Neuronal stem cell (in vitro differentiated cells): ENCODE measurements at regions not wholly inside any gene's neighbourhood (a gene's known extent, or its start where the extent isn't known, plus 50 kb on each side); places are given as distances from the start of the nearest gene placed in this dataset.

Experiments
- DNase-seq: peaks from one replicate; pipeline ENCODE4 v3.0.0-alpha.2; 2013; ENCODE audit warnings: low spot score
- H2AFZ ChIP-seq: one replicate; pipeline ENCODE4 v1.6.1; 2013; ENCODE audit warnings: mild to moderate bottlenecking, low read length, inconsistent platforms
- H2AK5ac ChIP-seq: 2 replicates; pipeline ENCODE4 v1.6.1; 2013; ENCODE audit warnings: low read depth, mild to moderate bottlenecking, inconsistent platforms, low read length, moderate library complexity, mixed read lengths
- H2BK120ac ChIP-seq: 2 replicates; pipeline ENCODE4 v1.6.1; 2013; ENCODE audit warnings: low read depth, mild to moderate bottlenecking, inconsistent platforms, low read length, moderate library complexity, mixed read lengths
- H2BK12ac ChIP-seq: one replicate; pipeline ENCODE4 v1.6.1; 2013; ENCODE audit warnings: low read length, inconsistent platforms
- H2BK15ac ChIP-seq: 2 replicates; pipeline ENCODE4 v1.6.1; 2013; ENCODE audit warnings: mild to moderate bottlenecking, low read length, inconsistent platforms, mixed read lengths
- H2BK5ac ChIP-seq: one replicate; pipeline ENCODE4 v1.6.1; 2013; ENCODE audit warnings: inconsistent platforms, mild to moderate bottlenecking, low read length, moderate library complexity
- H3K14ac ChIP-seq: one replicate; pipeline ENCODE4 v1.6.1; 2013; ENCODE audit warnings: low read length, inconsistent platforms
- H3K18ac ChIP-seq: 2 replicates; pipeline ENCODE4 v1.6.1; 2013; ENCODE audit warnings: low read length, inconsistent platforms
- H3K23ac ChIP-seq: 2 replicates; pipeline ENCODE4 v1.6.1; 2013; ENCODE audit warnings: low read depth, mild to moderate bottlenecking, mixed read lengths, low read length, inconsistent platforms; ENCODE audit not compliant: poor library complexity
- H3K27ac ChIP-seq: replicated peaks from 3 replicates; pipeline ENCODE4 v1.5.1; 2013; ENCODE audit warnings: low read length, inconsistent platforms
- H3K27me3 ChIP-seq, 3 experiments: 2 replicates each; pipeline ENCODE4 v1.6.1; 2013; ENCODE audit warnings: low read length in 3 of 3, mild to moderate bottlenecking in 2 of 3, inconsistent platforms in 1 of 3, low read depth in 1 of 3, mixed read lengths in 1 of 3, moderate library complexity in 1 of 3; ENCODE audit not compliant: control insufficient read depth in 3 of 3, insufficient read depth in 3 of 3
- H3K36me3 ChIP-seq, 2 donors: replicated peaks in 1 of 2; 2 replicates each; pipeline ENCODE4 v1.6.1; 2013; ENCODE audit warnings: low read length in 2 of 2; ENCODE audit not compliant: control insufficient read depth in 2 of 2, insufficient read depth in 2 of 2
- H3K4ac ChIP-seq: 2 replicates; pipeline ENCODE4 v1.6.1; 2013; ENCODE audit warnings: inconsistent platforms, mild to moderate bottlenecking, low read length, moderate library complexity
- H3K4me1 ChIP-seq, 2 donors: 1 replicate in 1 of 2; 2 replicates in 1 of 2; pipeline ENCODE4 v1.6.1; 2013; ENCODE audit warnings: low read length in 2 of 2, low read depth in 1 of 2; ENCODE audit not compliant: control insufficient read depth in 2 of 2, insufficient read depth in 1 of 2
- H3K4me2 ChIP-seq: one replicate; pipeline ENCODE4 v1.6.1; 2013; ENCODE audit warnings: mild to moderate bottlenecking, low read length, inconsistent platforms; ENCODE audit not compliant: insufficient read depth, poor library complexity, severe bottlenecking
- H3K4me3 ChIP-seq, 2 donors: 2 replicates each; pipeline ENCODE4 v1.5.1; 2013; ENCODE audit warnings: low read length in 2 of 2, mild to moderate bottlenecking in 2 of 2, inconsistent platforms in 1 of 2, moderate library complexity in 1 of 2
- H3K79me1 ChIP-seq: one replicate; pipeline ENCODE4 v1.6.1; 2013; ENCODE audit warnings: low read depth, mild to moderate bottlenecking, inconsistent platforms, low read length, moderate library complexity
- H3K9ac ChIP-seq: one replicate; pipeline ENCODE4 v1.6.1; 2013; ENCODE audit warnings: mild to moderate bottlenecking, low read depth, low read length, inconsistent platforms; ENCODE audit not compliant: poor library complexity
- H3K9me3 ChIP-seq, 2 donors: replicated peaks in 1 of 2; 2 replicates each; pipeline versions ENCODE3 to v1.6.1; 2013; ENCODE audit warnings: low read length in 2 of 2, mild to moderate bottlenecking in 2 of 2, inconsistent platforms in 1 of 2, low read depth in 1 of 2, mixed read lengths in 1 of 2, moderate library complexity in 1 of 2; ENCODE audit not compliant: control insufficient read depth in 2 of 2, insufficient read depth in 1 of 2
- H4K8ac ChIP-seq: one replicate; pipeline ENCODE4 v1.6.1; 2013; ENCODE audit warnings: low read depth, mild to moderate bottlenecking, inconsistent platforms, low read length, moderate library complexity
- H4K91ac ChIP-seq: one replicate; pipeline ENCODE4 v1.6.1; 2013; ENCODE audit warnings: low read length, low read depth, mild to moderate bottlenecking, inconsistent platforms; ENCODE audit not compliant: poor library complexity
- WGBS, 2 donors: extraction: QIAGEN DNeasy Blood & Tissue Kit; methylation state at CpG; one replicate each; pipeline ENCODE4 v1.1.7; 2013; ENCODE audit warnings: missing lambda C conversion rate in 2 of 2, mixed read lengths in 1 of 2; ENCODE audit not compliant: insufficient read length in 2 of 2, insufficient replicate concordance in 1 of 2; ENCODE audit errors: extremely low coverage in 2 of 2; 5-methylcytosine and 5-hydroxymethylcytosine counted together

DNA sequence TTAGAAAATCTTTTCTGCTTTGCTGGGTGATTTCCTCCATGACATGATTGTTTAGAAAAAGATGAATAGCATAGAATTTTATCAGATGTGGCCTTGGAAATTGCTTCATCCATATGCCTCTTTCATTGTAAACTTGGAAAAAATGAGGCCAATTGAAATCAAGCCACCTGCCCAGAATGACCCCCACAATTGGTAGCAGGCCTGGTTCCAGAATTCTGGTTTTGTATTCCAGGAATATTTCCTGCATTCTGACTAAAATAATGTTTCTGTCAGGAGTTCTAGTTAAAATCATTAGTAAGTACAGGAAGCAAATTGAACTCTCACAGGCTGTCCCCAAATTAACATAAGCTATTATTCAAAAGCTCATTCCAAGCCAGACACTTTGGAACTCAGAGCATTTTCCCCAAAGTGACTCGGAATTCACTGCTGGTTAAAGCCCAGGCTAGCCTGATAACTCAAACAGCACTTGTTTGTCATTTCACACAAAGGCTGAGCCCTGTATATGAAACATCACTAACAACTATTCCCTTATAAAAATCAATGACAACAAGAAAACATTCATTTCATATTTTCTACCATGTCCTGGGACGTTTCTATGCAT is 75.1 kb upstream of the ADCY2 start:
- H2BK5ac ChIP-seq, result no peak overlapping the region
- H3K4me3 ChIP-seq, result no peak overlapping the region
- H3K36me3 ChIP-seq, result no peaks in the 10 kb centered on the region
- no peak overlapping the region for H3K4me2 ChIP-seq
- H2BK120ac ChIP-seq, result no peak overlapping the region
- H3K79me1 ChIP-seq, result no peaks in the 10 kb centered on the region
- H4K91ac ChIP-seq, result no peak overlapping the region
- H3K27ac ChIP-seq, result no peak overlapping the region
- no peak overlapping the region for H2BK15ac ChIP-seq
- no peak overlapping the region for H3K18ac ChIP-seq
- no peak overlapping the region for H3K23ac ChIP-seq
- no CpG with 5 or more reads among the region's 2 CpGs for WGBS, 2 donors
- H3K27me3 ChIP-seq, result no peaks in the 10 kb centered on the region
- no peak overlapping the region for H2AK5ac ChIP-seq
- H3K4ac ChIP-seq, result no peak overlapping the region
- no peak for DNase-seq
- no peaks in the 10 kb centered on the region for H3K9me3 ChIP-seq
- no peak overlapping the region for H2BK12ac ChIP-seq
- H4K8ac ChIP-seq, result no peak overlapping the region
- peak overlapping the region; percentile 14 for H2AFZ ChIP-seq
- no peak overlapping the region for H3K14ac ChIP-seq
- H3K9ac ChIP-seq, result no peak overlapping the region
- peaks cover under 1 to 6% of the 10 kb centered on the region in 2 donors for H3K4me1 ChIP-seq

DNA sequence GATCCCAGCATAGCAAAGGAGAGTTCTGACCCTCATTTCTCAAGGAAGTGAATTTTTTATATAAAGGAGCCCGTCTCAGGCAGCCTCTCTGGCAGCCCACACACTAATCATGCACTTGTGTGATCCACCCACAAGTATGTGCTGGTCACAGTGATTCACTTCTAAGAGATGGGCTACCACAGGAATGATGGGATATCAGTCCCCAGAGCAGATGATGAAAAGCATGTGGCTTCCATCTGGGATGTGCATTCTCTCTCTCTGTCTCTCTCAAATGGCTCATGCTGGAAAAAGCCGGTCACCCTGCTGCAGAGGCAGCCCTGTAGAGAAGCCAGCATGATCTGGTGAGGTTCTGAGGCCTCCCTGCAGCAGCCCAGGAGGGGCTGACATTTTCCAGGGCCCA is 74.2 kb upstream of the ADCY2 start:
- Histone ChIP-seq H3K18ac (peak overlapping the region; percentile 15), H3K23ac (no peak overlapping the region), H3K4me2 (no peak overlapping the region), H3K4me1 (peaks cover 0 to 6% of the 10 kb centered on the region in 2 donors), H2BK5ac (no peak overlapping the region), H3K36me3 (no peaks in the 10 kb centered on the region), H3K79me1 (no peaks in the 10 kb centered on the region), H3K27ac (no peak overlapping the region), H4K8ac (no peak overlapping the region), H3K4me3 (no peak overlapping the region), H2AFZ (peak overlapping the region; percentile 81), H2BK120ac (no peak overlapping the region), H2AK5ac (no peak overlapping the region), H2BK15ac (no peak overlapping the region), H2BK12ac (no peak overlapping the region), H4K91ac (no peak overlapping the region), H3K9ac (no peak overlapping the region), H3K27me3 (no peaks in the 10 kb centered on the region), H3K14ac (no peak overlapping the region), H3K9me3 (no peaks in the 10 kb centered on the region), H3K4ac (no peak overlapping the region)
- WGBS, 2 donors, result no CpG with 5 or more reads among the region's 2 CpGs
- no peak for DNase-seq

GRCh38 chr5:7324919-7325318 is 71.0 kb upstream of the ADCY2 start:
- WGBS, 2 donors, result no CpG with 5 or more reads among the region's 4 CpGs

GRCh38 chr5:7325975-7326913 is 69.7 kb upstream of the ADCY2 start:
- Histone ChIP-seq H4K8ac (no peak overlapping the region), H4K91ac (no peak overlapping the region), H2AFZ (no peak overlapping the region), H2BK5ac (no peak overlapping the region), H3K36me3 (no peaks in the 10 kb centered on the region), H3K18ac (no peak overlapping the region), H2BK120ac (no peak overlapping the region), H3K4me2 (no peak overlapping the region), H3K27me3 (no peaks in the 10 kb centered on the region), H3K79me1 (no peaks in the 10 kb centered on the region), H2AK5ac (no peak overlapping the region), H3K27ac (no peak overlapping the region), H3K4me3 (no peak overlapping the region), H2BK15ac (no peak overlapping the region), H3K9me3 (no peaks in the 10 kb centered on the region), H3K23ac (no peak overlapping the region), H2BK12ac (no peak overlapping the region), H3K4me1 (peaks cover 4 to 16% of the 10 kb centered on the region in 2 donors), H3K14ac (no peak overlapping the region), H3K4ac (no peak overlapping the region), H3K9ac (no peak overlapping the region)
- no peak for DNase-seq
- 100% methylated on average over 1 of the region's 8 CpGs; no CpG with 5 or more reads in 1 of the 2 donors for WGBS, 2 donors

More at GRCh38 chr5:7324919-7325318, 71.0 kb upstream of the ADCY2 start:
- peaks cover 2 to 6% of the 10 kb centered on the region in 2 donors for H3K4me1 ChIP-seq
- H2BK15ac ChIP-seq, result no peak overlapping the region
- no peaks in the 10 kb centered on the region for H3K36me3 ChIP-seq
- H3K18ac ChIP-seq, result no peak overlapping the region
- no peak overlapping the region for H3K4me3 ChIP-seq
- no peak overlapping the region for H3K4ac ChIP-seq
- no peak overlapping the region for H2BK5ac ChIP-seq
- no peak for DNase-seq
- no peak overlapping the region for H2BK12ac ChIP-seq
- no peak overlapping the region for H3K23ac ChIP-seq
- H3K14ac ChIP-seq, result no peak overlapping the region
- H3K4me2 ChIP-seq, result no peak overlapping the region
- H3K79me1 ChIP-seq, result no peaks in the 10 kb centered on the region
- no peak overlapping the region for H2AFZ ChIP-seq
- no peak overlapping the region for H2AK5ac ChIP-seq
- no peaks in the 10 kb centered on the region for H3K27me3 ChIP-seq
- no peak overlapping the region for H3K9ac ChIP-seq
- no peak overlapping the region for H4K8ac ChIP-seq
- H4K91ac ChIP-seq, result no peak overlapping the region
- H3K27ac ChIP-seq, result no peak overlapping the region
- H3K9me3 ChIP-seq, result no peaks in the 10 kb centered on the region
- H2BK120ac ChIP-seq, result no peak overlapping the region
